ENCODE measurements at regions not wholly inside any gene's neighbourhood (a gene's known extent, or its start where the extent isn't known, plus 50 kb on each side); places are given as distances from the start of the nearest gene placed in this dataset.
"Not testable (repeated sequence)": the region's sequence is repeated elsewhere in the genome, so short reads cannot be mapped to it uniquely, and the experiment has no call there.

DNA sequence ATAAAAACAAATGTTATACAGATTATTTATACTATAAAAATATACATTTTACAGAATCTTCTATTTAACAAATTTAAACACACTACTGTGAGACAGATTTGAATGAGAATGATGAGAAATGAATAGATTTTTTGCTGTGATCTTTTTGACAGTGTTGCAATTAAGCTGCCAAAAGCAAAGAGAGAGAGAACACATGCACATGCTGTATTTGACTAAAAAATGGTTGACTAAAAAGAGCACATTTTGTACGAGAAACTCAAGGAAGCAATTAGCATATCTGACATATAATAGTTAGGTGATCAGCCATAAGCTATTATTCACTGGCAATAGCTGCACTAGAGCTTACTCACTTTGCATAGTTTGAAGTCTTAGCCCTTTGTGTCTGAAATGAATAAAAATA lies 115.8 kb downstream of the SYT10 start:
- no peak for DNase-seq

- DNase-seq = no peak
These were observed 117.1 kb downstream of the SYT10 start for GRCh38 chr12:33322519-33322918.

DNA sequence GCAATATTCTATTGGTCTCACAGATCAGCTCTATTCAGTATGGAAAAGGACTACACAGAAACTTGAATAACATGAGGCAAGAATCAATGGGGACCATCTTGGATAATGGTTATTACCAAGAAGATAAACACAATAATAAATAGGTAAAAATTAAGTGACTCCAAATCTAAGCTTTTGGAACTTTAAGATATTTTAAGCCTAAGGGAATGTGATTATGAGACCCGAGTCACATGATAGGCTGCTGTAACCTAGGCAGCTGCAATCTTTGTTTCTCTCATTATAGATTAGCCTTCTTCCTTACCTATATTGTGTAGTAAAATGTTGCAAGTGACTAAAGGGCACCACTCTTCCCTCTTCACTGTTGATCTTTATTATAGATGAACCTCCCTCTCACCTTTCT lies 121.9 kb downstream of the SYT10 start:
- no peak for DNase-seq

GRCh38 chr12:33314223-33314622 lies 125.4 kb downstream of the SYT10 start:
- DNase-seq = no peak

DNA sequence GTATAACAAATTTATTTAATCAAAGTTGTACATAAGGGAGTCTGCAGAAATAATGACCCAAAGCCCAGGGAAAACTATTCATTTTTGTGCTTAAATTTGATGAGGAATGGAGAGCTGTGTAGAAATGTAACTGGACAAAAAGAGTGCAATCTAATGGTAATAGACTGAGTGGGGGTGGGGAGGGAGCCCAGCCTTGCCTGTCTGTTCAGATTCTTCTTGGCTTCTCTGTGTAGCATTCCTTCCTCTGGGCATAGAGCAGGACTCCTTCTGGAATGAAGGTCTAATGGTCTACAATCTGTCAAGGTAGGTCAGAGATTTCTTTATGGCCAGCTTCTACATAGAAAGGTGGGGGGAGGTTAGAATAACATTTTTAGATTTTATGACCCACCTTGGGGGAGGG lies 126.1 kb downstream of the SYT10 start:
- no peak for DNase-seq

DNA sequence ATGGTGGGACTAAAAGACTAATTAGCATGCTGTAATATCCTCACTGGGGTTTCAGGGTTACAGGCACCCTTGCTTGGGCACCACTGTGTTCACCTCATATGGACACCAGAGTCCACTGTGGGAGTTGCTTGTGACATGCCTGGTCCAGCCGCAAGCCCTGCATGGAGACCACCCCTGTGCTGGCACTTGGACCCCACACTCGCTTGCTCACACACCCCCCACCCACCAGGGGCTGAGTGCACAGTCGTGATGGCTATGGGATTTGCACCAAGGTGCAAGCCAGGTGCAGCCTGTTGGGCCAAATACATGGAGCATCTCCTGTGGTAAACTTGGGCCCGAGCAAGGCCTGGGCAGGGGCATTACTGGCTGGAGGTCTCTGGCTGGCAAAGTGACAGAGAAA lies 129.1 kb downstream of the SYT10 start:
- no peak for DNase-seq

GRCh38 chr12:33304176-33304575 lies 135.4 kb downstream of the SYT10 start:
- no peak for DNase-seq

- DNase-seq = no peak
These were observed 143.1 kb downstream of the SYT10 start for GRCh38 chr12:33296529-33296928.

- no peak for DNase-seq
These were observed 148.9 kb downstream of the SYT10 start for GRCh38 chr12:33290703-33291102.

DNA sequence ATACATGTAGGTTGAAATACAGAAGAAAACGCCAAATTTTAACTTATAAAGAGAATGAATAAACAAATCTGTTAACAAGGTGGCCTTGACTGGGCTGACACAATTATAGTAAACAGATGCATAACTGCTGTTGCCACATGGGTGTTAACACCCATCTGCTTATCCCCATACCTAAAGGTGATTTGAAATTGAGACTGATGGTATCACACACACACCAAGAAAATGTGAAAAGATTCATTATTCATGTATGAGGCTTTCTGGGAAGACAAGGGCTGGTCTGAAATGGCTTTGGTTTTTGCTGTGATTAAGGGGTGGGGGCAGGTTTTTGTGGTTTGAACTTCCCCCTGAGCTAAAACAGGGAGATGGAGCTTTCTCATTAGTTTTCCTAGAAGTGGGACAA lies 156.6 kb downstream of the SYT10 start:
- DNase-seq = no peak

GRCh38 chr12:33277376-33277775 lies 162.2 kb downstream of the SYT10 start:
- peak; percentile 21 for DNase-seq

DNA sequence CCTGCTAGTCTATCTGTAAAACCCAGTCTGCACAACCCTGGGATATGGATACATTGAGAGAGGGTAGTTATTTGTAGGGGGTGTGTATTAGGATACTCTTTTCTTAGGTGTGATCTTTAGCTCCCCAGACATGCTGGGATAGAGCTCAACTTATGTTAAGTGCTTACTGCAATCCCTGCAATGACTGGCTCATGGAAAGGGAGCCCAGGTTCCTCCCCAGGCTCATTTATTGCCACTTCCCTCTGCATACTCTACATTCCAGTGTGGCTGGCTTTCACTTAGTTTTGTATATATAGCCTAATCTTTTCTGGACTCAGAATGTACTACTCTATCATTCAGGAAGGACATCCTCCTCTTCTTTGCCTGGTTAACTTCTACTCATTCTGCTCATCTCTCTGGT lies 172.0 kb downstream of the SYT10 start:
- no peak for DNase-seq

- no peak for DNase-seq
These were observed 173.7 kb downstream of the SYT10 start for GRCh38 chr12:33265900-33266299.

DNA sequence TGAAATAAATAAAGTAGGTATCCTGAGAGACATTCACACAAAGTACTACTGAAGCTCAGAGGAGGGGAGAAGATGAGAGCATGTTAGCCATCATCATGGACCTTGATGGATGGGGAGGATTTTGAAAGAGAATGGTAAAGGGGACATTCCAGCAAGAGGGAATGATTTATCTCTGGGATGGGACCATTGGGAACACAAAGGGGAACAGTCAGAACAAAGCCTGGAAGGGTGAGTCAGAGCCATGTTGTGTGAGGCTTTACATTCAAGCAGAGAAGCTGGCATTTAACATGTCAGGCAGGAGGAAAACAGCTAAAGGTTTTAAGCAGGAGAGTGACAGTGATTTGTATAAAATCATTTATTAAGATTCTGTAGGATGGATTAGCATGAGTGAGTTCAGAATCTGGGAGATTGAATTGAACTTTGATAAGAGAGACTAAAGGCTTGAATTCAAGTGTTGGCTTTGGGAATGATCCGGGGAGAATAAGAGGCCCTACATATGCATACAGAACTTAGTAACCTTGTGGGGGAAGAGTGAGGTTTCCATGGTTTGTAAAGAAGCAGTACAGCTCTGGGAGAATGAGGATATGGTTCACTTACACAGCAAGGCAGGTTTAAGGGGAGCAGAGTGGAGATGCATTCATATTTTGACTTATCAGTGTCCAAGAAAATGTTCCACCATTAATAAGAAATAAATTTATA lies 174.4 kb downstream of the SYT10 start:
- no peak for DNase-seq

- peak; percentile 29 for DNase-seq
These were observed 186.4 kb downstream of the SYT10 start for GRCh38 chr12:33253178-33253577.

DNA sequence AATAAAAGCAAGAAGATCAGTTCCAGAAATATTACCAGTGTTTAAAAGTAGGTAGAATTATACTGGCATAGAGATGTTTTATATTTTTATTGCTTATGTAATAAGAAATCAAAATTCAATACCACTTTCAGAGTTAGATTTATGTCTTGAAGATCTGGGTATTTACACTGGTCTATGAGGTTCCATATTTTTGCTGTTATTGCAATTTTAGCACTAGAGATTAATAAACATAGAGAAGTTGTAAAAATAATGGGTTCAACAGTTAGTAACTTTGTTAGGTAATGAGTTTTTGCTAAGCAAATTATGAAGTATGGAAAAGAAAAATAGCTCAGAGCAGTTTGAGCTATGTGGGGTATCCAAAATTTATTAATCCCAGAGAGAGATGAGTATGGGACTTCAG lies 188.1 kb downstream of the SYT10 start:
- DNase-seq = no peak

- no peak for DNase-seq
These were observed 191.3 kb downstream of the SYT10 start for GRCh38 chr12:33248364-33248763.

- no peak for DNase-seq
These were observed 192.0 kb downstream of the SYT10 start for GRCh38 chr12:33247625-33248024.

GRCh38 chr12:33245434-33245833 lies 194.2 kb downstream of the SYT10 start:
- DNase-seq = peak; percentile 40

- no peak for DNase-seq
These were observed 212.9 kb downstream of the SYT10 start for GRCh38 chr12:33226671-33227070.

GRCh38 chr12:33223956-33224355 lies 215.7 kb downstream of the SYT10 start:
- no peak for DNase-seq

DNA sequence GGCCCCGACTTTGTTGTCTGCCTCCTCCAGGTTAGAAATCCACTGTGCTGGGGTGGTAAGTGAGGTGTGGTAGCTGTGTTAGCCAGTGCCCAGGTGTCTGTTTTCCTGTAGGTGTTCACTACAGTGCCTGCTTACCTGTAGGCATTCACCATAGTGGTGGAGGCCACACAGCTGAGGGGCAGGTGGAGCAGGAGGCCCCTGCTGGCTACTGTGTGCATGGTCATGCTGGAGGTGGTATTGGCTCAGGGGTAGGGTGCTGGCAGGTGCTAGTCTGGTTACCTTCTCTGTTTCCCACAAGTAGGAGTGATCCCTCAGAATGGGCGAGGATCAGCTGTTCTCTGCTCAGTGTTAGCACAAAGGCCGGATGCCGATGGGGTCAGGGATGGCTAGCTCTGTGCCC lies 217.3 kb downstream of the SYT10 start:
- DNase-seq = no peak

DNA sequence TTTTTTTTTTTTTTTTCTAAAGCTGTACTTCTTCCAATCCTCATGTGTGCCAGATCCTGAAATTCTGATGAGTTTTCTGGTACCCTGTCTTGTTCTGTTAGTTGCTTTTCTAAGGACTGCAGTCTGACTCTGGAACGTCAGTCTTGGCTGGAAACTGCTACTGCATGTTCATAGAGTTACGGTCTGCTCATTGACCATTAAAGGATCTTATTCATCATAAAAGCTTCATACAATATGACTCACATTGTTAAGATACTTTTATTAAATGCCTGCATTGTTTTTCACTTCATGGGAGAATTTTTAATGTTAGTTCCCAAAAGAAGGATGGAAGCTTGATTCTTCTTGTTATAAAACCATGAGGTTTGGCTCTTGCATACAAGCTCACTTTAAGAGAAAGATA lies 233.6 kb downstream of the SYT10 start:
- no peak for DNase-seq

- not testable (repeated sequence) for DNase-seq
These were observed 245.2 kb downstream of the SYT10 start for GRCh38 chr12:33194389-33194788.

DNA sequence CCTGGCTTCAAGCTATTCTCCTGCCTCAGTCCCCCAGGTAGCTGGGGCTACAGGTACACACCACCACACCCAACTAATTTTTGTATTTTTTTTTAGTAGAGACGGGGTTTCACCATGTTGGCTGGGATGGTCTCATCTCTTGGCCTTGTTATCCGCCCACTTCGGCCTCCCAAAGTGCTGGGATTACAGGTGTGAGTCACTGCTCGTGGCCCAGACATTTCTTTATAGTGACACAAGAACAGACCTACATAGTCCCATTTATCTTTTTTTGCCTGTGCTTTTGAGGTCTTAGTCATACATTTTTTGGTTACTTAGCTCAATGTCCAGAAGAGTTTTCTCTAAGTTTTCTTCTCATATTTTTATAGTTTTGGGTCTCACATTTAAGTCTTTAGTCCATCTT lies 247.4 kb downstream of the SYT10 start:
- DNase-seq = no peak

All from left kidney (tissue), 1 donor.